Neural cell (in vitro differentiated cells): ENCODE measurements at regions not wholly inside any gene's neighbourhood (a gene's known extent, or its start where the extent isn't known, plus 50 kb on each side); places are given as distances from the start of the nearest gene placed in this dataset.

Experiments used
- H2AFZ ChIP-seq: fragments of 200-600, 300-800 bp; sonication (generic), shearing (Covaris generic); 2 replicates; pipeline ENCODE4 v1.6.0; 2014; ENCODE audit warnings: low read depth, mild to moderate bottlenecking, antibody characterized with exemption, low read length, moderate library complexity
- H3F3A ChIP-seq: fragments of 200-600 bp; shearing (Covaris generic); 2 replicates; pipeline ENCODE4 v1.6.1; 2016; ENCODE audit warnings: mild to moderate bottlenecking, moderate library complexity, mixed read lengths, antibody characterized with exemption, low read length; ENCODE audit not compliant: insufficient read depth, poor library complexity, severe bottlenecking
- H3K27ac ChIP-seq: fragments of 200-600, 300-800 bp; sonication (generic), shearing (Covaris generic); 2 replicates; pipeline ENCODE4 v1.5.1; 2014; ENCODE audit warnings: mild to moderate bottlenecking, low read length, moderate library complexity
- H3K27me3 ChIP-seq: fragments of 300-800, 200-600 bp; sonication (generic), shearing (Covaris generic); 2 replicates; pipeline ENCODE4 v1.6.0; 2014; ENCODE audit warnings: mild to moderate bottlenecking, low read depth, low read length, moderate library complexity; ENCODE audit not compliant: insufficient read depth
- H3K36me3 ChIP-seq: fragments of 300-800, 200-600 bp; sonication (generic), shearing (Covaris generic); 2 replicates; pipeline ENCODE4 v1.5.1; 2014; ENCODE audit warnings: mild to moderate bottlenecking, antibody characterized with exemption, low read length, moderate library complexity; ENCODE audit not compliant: insufficient read depth
- H3K4me2 ChIP-seq: fragments of 300-800, 200-600 bp; sonication (generic), shearing (Covaris generic); 2 replicates; pipeline ENCODE4 v1.6.0; 2014; ENCODE audit warnings: mild to moderate bottlenecking, low read length
- H3K4me3 ChIP-seq: fragments of 300-800, 200-600 bp; sonication (generic), shearing (Covaris generic); 2 replicates; pipeline ENCODE4 v1.5.1; 2014; ENCODE audit warnings: mild to moderate bottlenecking, low read length, moderate library complexity
- H3K79me2 ChIP-seq: fragments of 200-600 bp; shearing (Covaris generic); replicated peaks from 2 replicates; pipeline ENCODE4 v1.6.0; 2014; ENCODE audit warnings: mild to moderate bottlenecking, low read length, moderate library complexity; ENCODE audit not compliant: insufficient read depth
- H3K9ac ChIP-seq: fragments of 300-800, 200-600 bp; sonication (generic), shearing (Covaris generic); 2 replicates; pipeline ENCODE4 v1.6.1; 2016; ENCODE audit warnings: mild to moderate bottlenecking, low read length, mixed read lengths
- H3K9me2 ChIP-seq: fragments of 200-600 bp; shearing (Covaris generic); 2 replicates; pipeline ENCODE4 v1.6.1; 2016; ENCODE audit warnings: mild to moderate bottlenecking, low read length, mixed read lengths; ENCODE audit not compliant: insufficient read depth
- H3K9me3 ChIP-seq: fragments of 200-600, 300-800 bp; sonication (generic), shearing (Covaris generic); 2 replicates; pipeline ENCODE4 v1.6.1; 2016; ENCODE audit warnings: mild to moderate bottlenecking, mixed run types, low read length, moderate library complexity, mixed read lengths
- H4K20me1 ChIP-seq: fragments of 200-600 bp; shearing (Covaris generic); 2 replicates; pipeline ENCODE4 v1.6.1; 2016; ENCODE audit warnings: mild to moderate bottlenecking, mixed run types; ENCODE audit not compliant: insufficient read depth
- CTCF ChIP-seq: fragments of 450-650 bp; IDR thresholded peaks from 2 replicates; pipeline ENCODE4 v1.5.1; 2014; ENCODE audit warnings: antibody characterized with exemption, mild to moderate bottlenecking, moderate library complexity; ENCODE audit not compliant: poor library complexity, severe bottlenecking
- EP300 ChIP-seq: fragments of 450-650 bp; conservative IDR thresholded peaks from 2 replicates; pipeline ENCODE4 v1.6.1; 2014; ENCODE audit warnings: antibody characterized with exemption, mild to moderate bottlenecking, moderate library complexity; ENCODE audit not compliant: poor library complexity, severe bottlenecking
- EZH2 ChIP-seq: fragments of 200-600, 300-800 bp; shearing (Covaris generic), sonication (generic); IDR thresholded peaks from 2 replicates; pipeline ENCODE4 v1.6.1; 2014; ENCODE audit warnings: antibody characterized with exemption, low read length, borderline replicate concordance, mild to moderate bottlenecking; ENCODE audit not compliant: insufficient read depth, poor library complexity, severe bottlenecking
- MXI1 ChIP-seq: fragments of 450-650 bp; conservative IDR thresholded peaks from 2 replicates; pipeline ENCODE4 v1.6.1; 2014; ENCODE audit warnings: antibody characterized with exemption, mild to moderate bottlenecking; ENCODE audit not compliant: poor library complexity, severe bottlenecking
- POLR2AphosphoS5 ChIP-seq: IDR thresholded peaks from 2 replicates; pipeline ENCODE4 v1.6.1; 2012
- RAD21 ChIP-seq: fragments of 450-650 bp; conservative IDR thresholded peaks from 2 replicates; pipeline ENCODE4 v1.6.1; 2014; ENCODE audit warnings: antibody characterized with exemption, mild to moderate bottlenecking, moderate library complexity
- REST ChIP-seq: IDR thresholded peaks from 2 replicates; pipeline ENCODE4 v1.6.1; 2012; ENCODE audit warnings: borderline replicate concordance
- SMC3 ChIP-seq: fragments of 450-650 bp; conservative IDR thresholded peaks from 2 replicates; pipeline ENCODE4 v1.6.1; 2014; ENCODE audit warnings: antibody characterized with exemption, mild to moderate bottlenecking, moderate library complexity; ENCODE audit not compliant: poor library complexity
- TAF1 ChIP-seq: IDR thresholded peaks from 2 replicates; pipeline ENCODE4 v1.6.1; 2012; ENCODE audit warnings: low read depth

DNA sequence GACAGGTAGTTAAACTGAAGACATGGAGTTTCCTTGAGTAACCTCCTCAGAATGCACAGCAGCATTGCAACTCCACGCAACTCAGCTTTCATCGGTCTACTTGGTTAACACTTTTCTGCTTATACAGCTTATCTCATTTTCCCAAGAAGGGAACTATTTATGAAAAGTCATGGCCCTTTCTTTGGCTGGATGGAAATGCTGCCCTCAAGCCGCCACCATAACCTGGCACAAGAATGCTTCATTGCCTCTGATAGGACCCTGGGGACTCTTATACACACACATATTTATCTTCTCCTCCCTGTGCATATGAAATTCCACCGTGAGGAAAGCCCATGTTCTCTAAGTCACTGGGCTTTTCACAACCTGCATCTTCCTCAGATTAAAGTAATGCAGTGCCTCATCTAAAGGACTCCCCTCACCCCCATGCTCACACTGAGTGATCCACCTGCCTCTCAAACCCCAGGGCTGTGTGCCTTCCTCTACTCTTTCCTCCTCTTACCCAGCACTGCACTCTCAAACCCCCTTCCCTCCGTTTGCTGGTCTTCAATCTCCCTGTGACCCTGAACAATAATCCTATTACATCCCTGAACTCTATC, 192.0 kb upstream of the HNRNPA3 start:
- TF ChIP-seq TAF1, result no peak
- TF ChIP-seq REST, result no peak
- no peak for TF ChIP-seq MXI1
- TF ChIP-seq EZH2, result no peak
- TF ChIP-seq POLR2AphosphoS5, result no peak
- no peak for TF ChIP-seq CTCF
- TF ChIP-seq SMC3, result no peak
- no peak for TF ChIP-seq RAD21
- TF ChIP-seq EP300, result no peak
- H3K4me2 ChIP-seq, result no peak overlapping the region
- H3K27ac ChIP-seq, result no peak overlapping the region
- no peak overlapping the region for H2AFZ ChIP-seq
- no peaks in the 10 kb centered on the region for H4K20me1 ChIP-seq
- no peaks in the 10 kb centered on the region for H3K9me2 ChIP-seq
- H3K4me3 ChIP-seq, result no peak overlapping the region
- H3K36me3 ChIP-seq, result no peaks in the 10 kb centered on the region
- H3K9me3 ChIP-seq, result no peaks in the 10 kb centered on the region
- no peaks in the 10 kb centered on the region for H3K27me3 ChIP-seq
- no peak overlapping the region for H3K9ac ChIP-seq
- H3K79me2 ChIP-seq, result no peaks in the 10 kb centered on the region
- H3F3A ChIP-seq, result no peaks in the 10 kb centered on the region

DNA sequence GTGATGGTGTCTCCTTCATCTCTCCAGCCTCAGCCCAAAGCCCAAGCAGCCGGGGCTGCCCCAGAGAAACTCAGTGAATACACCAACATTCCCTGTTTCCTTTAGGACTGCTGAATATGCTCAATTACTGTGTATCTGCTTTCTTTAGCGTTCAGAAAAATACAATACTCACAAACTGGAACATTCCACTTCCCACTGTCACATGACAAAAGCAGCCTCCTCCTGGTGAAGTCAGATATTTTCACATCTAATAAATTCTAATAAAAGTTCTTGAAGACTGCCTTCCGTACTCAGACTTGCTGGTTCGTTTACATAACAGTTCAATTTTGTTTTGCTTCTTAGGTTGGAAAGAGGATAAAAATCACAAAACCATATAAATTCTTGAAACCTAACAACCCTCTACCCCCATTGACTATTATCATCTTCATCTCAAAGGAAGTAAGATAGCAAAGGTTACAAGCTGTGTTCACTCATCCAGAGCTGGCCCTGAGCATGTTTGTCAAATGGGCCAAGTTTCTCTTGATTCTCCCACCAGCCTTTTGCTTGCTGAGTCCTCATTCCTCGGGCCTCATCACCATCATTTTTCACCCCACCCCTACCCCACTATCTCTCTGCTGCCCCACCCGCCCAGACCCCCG, 190.8 kb upstream of the HNRNPA3 start:
- H3K36me3 ChIP-seq, result no peaks in the 10 kb centered on the region
- no peaks in the 10 kb centered on the region for H3K27me3 ChIP-seq
- H3K4me2 ChIP-seq, result no peak overlapping the region
- H3K9me2 ChIP-seq, result no peaks in the 10 kb centered on the region
- no peak overlapping the region for H3K9ac ChIP-seq
- H4K20me1 ChIP-seq, result no peaks in the 10 kb centered on the region
- TF ChIP-seq MXI1 (no peak), TAF1 (no peak), CTCF (no peak), EZH2 (no peak), POLR2AphosphoS5 (no peak), EP300 (no peak), SMC3 (no peak), RAD21 (no peak), REST (no peak)
- H2AFZ ChIP-seq, result no peak overlapping the region
- no peak overlapping the region for H3K27ac ChIP-seq
- no peaks in the 10 kb centered on the region for H3F3A ChIP-seq
- no peak overlapping the region for H3K4me3 ChIP-seq
- H3K9me3 ChIP-seq, result no peaks in the 10 kb centered on the region
- no peaks in the 10 kb centered on the region for H3K79me2 ChIP-seq
